ENCODE measurements at regions not wholly inside any gene's neighbourhood (a gene's known extent, or its start where the extent isn't known, plus 50 kb on each side); places are given as distances from the start of the nearest gene placed in this dataset.

- DNase-seq (ENCODE audit: low spot score), result peak; percentile 81
- peak overlapping the region; percentile 57 for H3K27ac ChIP-seq
- POLR2A ChIA-PET (ENCODE audit: low non-redundant PET), result no interaction called here
- CTCF ChIA-PET, result interaction anchor here (0.6 to 1.2 kb wide), 3 partner anchors 16 to 157 kb away, joined by 3 to 5 read pairs (median 4); no protein-coding TSS in a partner anchor
- TF ChIP-seq, protein P1, sequence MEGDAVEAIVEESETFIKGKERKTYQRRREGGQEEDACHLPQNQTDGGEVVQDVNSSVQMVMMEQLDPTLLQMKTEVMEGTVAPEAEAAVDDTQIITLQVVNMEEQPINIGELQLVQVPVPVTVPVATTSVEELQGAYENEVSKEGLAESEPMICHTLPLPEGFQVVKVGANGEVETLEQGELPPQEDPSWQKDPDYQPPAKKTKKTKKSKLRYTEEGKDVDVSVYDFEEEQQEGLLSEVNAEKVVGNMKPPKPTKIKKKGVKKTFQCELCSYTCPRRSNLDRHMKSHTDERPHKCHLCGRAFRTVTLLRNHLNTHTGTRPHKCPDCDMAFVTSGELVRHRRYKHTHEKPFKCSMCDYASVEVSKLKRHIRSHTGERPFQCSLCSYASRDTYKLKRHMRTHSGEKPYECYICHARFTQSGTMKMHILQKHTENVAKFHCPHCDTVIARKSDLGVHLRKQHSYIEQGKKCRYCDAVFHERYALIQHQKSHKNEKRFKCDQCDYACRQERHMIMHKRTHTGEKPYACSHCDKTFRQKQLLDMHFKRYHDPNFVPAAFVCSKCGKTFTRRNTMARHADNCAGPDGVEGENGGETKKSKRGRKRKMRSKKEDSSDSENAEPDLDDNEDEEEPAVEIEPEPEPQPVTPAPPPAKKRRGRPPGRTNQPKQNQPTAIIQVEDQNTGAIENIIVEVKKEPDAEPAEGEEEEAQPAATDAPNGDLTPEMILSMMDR (conservative IDR thresholded peaks at IDR 0.05; ENCODE audit: low read depth), result no peak
Observed at GRCh38 chr15:67997996-67998395, 56.1 kb upstream of the PIAS1 start.

- TF ChIP-seq, protein P1 (conservative IDR thresholded peaks at IDR 0.05; ENCODE audit: low read depth), result no peak
- DNase-seq (ENCODE audit: low spot score), result peak; percentile 80
- peak overlapping the region; percentile 75; the same call in 1 of the 2 replicates for H3K27ac ChIP-seq
- CTCF ChIA-PET, result interaction anchor here (0.6 to 1.2 kb wide), 3 partner anchors 17 to 156 kb away, joined by 3 to 5 read pairs (median 4); no protein-coding TSS in a partner anchor
- POLR2A ChIA-PET (ENCODE audit: low non-redundant PET), result no interaction called here
Observed at GRCh38 chr15:67998599-67999133, 55.4 kb upstream of the PIAS1 start.

GRCh38 chr15:67999320-68000100 lies 54.6 kb upstream of the PIAS1 start:
- H3K27ac ChIP-seq, result peak overlapping the region; percentile 75
- DNase-seq (ENCODE audit: low spot score), result no peak
- ChIA-PET CTCF (no interaction called here), POLR2A (ENCODE audit: low non-redundant PET) (no interaction called here)
- TF ChIP-seq, protein P1 (conservative IDR thresholded peaks at IDR 0.05; ENCODE audit: low read depth), result no peak

DNA sequence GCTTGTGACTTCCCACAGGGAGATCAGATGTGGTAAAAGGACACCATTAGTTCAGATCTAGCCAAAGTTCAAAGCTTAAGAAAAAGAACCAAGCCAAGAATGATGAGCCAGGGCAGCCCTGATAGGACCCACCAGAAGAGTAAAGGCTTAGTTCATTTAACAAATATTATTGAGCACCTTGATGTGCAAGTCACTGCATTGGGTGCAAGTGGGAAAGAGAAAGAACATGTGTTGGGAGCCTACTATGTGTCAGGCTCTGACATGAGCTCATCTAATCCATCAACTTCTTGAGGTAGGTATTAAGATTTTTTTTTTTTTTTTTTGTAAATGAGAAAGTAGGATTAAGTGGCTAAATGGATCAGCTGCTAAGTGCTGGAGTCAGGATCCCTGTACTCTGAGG lies 53.4 kb upstream of the PIAS1 start:
- no peak for DNase-seq (ENCODE audit: low spot score)
- ChIA-PET POLR2A (ENCODE audit: low non-redundant PET) (no interaction called here), CTCF (no interaction called here)
- TF ChIP-seq, protein P1 (conservative IDR thresholded peaks at IDR 0.05; ENCODE audit: low read depth), result no peak
- no peak overlapping the region for H3K27ac ChIP-seq

DNA sequence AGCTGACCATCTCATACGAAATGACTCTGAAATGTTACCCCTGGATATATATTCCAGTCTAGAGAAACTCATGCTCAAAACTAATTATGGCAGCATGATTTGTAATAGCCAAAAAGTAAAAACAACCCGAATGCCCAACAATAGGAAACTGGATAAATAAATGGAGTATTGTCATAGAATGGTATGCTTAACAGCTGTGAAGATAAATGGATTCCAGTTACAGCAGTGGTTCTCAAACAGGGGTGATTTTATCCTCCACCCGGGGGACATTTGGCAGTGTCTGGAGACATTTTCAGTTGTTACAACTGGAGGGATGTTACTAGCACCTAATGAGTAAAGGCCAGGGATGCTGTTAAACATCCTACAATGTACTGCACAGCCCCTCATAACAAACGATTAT lies 52.3 kb upstream of the PIAS1 start:
- TF ChIP-seq, protein P1 (conservative IDR thresholded peaks at IDR 0.05; ENCODE audit: low read depth), result no peak
- ChIA-PET CTCF (no interaction called here), POLR2A (ENCODE audit: low non-redundant PET) (no interaction called here)
- no peak for DNase-seq (ENCODE audit: low spot score)
- H3K27ac ChIP-seq, result no peak overlapping the region

DNA sequence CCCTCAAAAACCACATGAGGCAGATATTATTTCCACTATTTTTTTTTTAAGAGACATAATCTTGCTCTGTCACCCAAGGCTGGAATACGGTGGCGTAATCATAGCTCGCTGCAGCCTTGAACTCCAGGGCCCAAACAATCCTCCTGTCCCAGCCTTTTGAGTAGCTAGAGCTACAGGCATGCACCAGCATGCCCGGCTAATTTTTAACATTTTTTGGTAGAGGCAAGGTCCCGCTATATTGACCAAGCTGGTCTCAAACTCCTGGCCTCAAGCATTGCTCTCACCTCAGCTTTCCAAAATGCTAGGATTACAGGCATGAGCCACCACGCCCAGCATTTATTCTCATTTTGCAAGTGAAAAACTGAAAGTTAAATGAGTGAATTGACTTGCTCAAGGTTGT lies 50.8 kb upstream of the PIAS1 start:
- DNase-seq (ENCODE audit: low spot score), result no peak
- TF ChIP-seq, protein P1 (conservative IDR thresholded peaks at IDR 0.05; ENCODE audit: low read depth), result no peak
- CTCF ChIA-PET, result interaction anchor here (1.2 kb wide), 1 partner anchor 140 kb away, joined by 3 read pairs; no protein-coding TSS in a partner anchor
- H3K27ac ChIP-seq, result no peak overlapping the region
- POLR2A ChIA-PET (ENCODE audit: low non-redundant PET), result no interaction called here

All from RWPE1 (cell line).